Glomerular visceral epithelial cell (primary cell): ENCODE measurements at regions not wholly inside any gene's neighbourhood (a gene's known extent, or its start where the extent isn't known, plus 50 kb on each side); places are given as distances from the start of the nearest gene placed in this dataset.

ENCODE experiments used
- DNase-seq: peaks from one replicate; pipeline ENCODE4 v3.0.0-alpha.2; 2016; ENCODE audit errors: extremely low spot score

DNA sequence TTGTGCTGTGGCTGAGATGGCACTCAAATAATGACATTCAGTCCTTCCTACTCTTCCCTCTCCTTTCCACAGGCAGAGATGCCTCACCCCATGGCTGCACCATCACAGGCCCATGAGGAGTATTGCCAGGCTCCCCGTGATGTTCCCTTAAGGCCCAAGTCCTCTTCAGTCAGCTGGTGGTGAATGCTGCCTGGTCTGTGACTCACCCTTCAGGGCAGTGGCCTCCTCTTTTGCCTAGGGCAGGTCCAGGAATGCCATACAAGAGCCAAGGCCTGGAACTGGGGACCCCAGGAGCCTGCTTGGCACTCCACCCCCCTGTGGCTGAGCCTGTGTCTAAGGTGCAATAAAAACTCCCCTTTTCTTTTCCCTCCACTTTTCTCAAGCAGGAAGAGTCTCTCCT lies 144.2 kb upstream of the GEMIN8 start:
- DNase-seq: no peak

DNA sequence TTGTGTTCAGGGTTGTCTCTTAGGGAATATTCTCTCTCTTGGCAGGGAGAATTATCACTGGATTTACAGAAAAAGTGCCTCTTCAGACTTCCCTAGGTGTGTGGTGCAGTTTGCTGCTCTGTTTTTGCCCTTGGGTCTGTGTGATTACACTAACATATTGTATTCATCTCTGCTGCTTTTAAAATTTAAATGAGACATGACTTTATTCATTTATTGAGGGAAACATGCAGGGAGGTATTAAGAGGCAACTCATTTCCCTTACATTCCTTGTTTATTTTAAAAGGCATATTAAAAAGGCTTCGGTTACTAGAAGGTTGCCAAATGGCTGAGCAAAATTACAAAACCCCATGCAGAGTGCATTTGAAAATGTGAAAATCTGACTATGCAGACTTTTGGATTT lies 135.1 kb upstream of the GEMIN8 start:
- no peak for DNase-seq

DNA sequence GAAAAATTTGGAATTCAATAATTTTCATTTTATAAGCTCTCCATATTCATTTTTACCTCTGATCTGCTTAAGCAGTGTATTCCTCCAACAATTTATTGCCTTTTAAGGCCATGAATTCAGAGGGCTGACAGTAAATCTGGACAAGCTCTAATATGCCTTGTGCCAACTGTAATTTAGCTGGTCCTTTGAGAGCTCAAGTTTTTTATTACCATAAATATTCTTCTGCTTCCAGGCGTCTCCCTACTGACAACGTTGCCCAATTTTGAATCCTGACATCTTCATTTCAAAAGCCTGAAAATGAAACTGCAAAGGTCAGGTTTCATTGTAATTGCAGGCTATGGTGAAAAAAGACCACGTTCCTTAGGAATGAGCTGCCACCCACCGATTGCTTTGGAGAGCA lies 95.8 kb upstream of the GEMIN8 start:
- DNase-seq: no peak

DNA sequence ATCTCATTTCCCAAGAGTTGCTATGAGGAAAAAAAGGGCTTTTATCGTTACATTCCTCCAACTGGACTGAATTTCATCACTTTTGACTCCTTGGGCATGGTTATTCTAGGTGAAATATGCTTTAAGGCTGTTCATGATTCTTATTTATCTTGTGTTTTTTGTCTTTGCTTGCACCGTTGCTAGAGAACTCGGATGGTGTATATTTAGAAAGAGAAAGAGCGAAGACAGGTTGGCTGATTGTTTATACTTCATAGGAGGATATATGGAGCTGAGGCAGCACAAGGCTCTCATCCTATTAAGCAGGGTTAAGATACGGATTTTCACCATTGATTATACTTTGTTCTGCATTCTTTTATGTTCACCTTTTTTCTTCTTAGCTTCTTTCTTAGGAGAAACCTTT lies 94.9 kb upstream of the GEMIN8 start:
- DNase-seq: no peak

DNA sequence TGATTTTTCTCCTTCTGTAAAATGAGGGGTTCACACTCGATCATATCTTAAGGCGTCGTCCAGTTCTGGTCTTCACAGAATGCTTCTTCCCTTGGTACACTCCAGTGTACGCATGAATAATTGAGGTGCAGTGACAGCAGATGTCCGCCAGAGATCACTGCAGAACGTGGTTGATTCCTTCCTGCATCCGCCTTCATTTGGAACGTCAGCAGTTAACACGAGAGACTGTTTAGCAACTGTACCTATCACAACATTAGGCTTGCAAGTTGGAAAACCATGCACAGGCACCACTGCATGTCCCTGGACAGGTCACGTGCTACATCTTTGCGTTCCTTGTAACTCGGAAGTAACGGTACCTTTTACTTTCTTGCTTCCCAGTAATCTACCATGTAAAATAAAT lies 66.0 kb upstream of the GEMIN8 start:
- DNase-seq: peak; percentile 22

DNA sequence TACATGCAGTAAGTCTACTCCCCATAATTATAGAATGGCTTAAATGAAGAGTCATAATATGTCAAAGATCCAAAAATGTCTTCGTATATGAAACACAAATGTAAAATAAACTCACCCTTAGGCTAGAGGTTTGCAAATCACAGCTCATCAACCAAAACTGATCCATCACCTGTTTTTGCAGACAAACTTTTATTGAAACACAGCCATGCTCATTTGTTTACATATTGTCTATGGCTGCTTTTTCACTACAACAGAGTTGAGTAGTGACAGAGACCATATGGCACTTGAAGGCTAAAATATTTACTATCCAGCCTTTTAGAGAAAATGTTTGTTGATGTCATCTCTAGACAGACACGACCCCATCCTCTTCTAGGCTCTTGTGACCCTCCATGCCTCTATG lies 64.5 kb upstream of the GEMIN8 start:
- DNase-seq: no peak

DNA sequence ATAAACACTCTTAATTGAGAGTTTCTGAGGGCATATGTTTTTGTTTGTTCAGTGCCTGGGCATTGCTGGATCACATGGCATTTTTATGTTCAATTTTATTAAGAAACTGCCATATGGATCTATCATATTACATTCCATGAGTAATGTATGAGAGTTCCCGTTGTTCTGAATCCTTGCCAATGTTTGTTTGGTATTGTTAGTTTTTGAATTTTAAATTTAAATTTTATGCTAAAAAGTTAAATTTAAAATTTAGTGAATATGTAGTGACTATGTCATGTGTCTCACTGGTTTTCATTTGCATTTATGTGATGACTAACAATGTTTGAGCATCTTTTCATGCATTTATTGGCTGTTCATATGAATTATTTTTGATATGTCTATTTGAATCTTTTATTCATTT lies 54.8 kb upstream of the GEMIN8 start:
- no peak for DNase-seq

DNA sequence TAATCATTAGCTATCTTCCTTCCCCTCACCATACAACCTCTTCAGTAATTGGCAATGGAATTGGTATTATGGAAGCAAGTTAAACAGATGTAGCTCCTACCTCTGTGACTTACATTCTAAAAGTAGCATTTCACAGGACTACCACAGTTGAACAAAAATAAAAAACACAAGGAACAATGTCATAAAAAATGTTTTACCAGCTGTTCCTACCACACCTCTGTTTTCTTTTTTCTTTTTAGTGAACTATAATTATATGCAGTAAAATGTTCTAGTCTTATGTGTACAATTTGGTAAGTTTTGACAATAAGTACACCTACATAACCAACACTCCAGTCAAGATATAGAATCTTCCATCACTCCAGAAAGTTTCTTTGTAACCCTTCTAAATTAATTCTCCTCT lies 54.1 kb upstream of the GEMIN8 start:
- no peak for DNase-seq

DNA sequence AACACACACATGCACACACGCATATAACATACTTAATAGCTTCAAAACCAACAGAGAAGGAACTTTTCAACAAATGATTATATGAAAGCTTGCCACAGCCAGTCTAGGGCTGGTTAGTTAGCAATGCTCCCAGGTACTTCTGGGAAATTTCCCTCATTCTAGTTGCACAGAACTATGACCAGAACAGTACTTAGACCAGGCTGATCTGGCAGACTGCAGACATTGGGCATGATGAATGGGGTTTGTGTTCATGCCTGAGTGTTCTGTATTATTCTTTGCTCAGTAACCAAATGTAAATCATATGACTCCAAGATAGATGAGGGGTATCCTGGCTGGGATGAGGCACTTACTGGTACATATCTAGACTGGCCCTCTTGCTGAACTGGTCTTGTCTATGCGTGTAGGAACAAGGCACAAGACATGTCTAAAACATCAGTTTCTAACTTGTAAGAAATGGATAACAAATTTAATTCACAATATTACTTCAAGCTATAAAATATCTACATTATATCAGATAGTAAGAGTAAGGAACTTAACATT lies 50.3 kb upstream of the GEMIN8 start:
- DNase-seq: no peak
